ENCODE measurements at regions not wholly inside any gene's neighbourhood (a gene's known extent, or its start where the extent isn't known, plus 50 kb on each side); places are given as distances from the start of the nearest gene placed in this dataset.

DNA sequence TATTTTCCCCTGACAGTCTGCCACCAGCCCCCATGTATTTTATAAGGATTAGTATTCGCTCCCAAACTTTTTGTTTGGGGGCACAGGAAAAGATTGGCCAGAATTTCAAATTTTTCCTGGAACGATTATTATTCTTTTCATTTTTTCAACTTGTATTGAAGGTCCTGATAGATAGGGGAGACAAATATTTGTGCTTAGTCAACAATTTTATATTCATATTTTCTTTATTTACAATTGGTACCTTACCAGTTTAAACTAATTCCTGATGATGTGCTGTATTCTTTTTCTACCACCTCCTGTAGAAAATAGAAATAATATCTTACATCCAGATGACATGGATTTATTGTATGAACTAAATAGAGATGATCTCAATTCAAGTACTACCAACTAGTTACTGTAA, 60.7 kb upstream of the TSLP start:
- no peak overlapping the region for H3K27ac ChIP-seq (ENCODE audit: low read depth, low read length, poor library complexity, severe bottlenecking)
- H3K9me2 ChIP-seq (ENCODE audit: low read depth, low read length): no peaks in the 10 kb centered on the region
- no peaks in the 10 kb centered on the region for H3K27me3 ChIP-seq (ENCODE audit: insufficient read depth, low read length)
- no peaks in the 10 kb centered on the region for H3K36me3 ChIP-seq (ENCODE audit: insufficient read depth, low read length)
- H3K9ac ChIP-seq (ENCODE audit: low read length): no peak overlapping the region
- no peaks in the 10 kb centered on the region for H3K9me3 ChIP-seq (ENCODE audit: low read length)
- H4K20me1 ChIP-seq (ENCODE audit: insufficient read depth, low read length): no peaks in the 10 kb centered on the region
- no peak overlapping the region for H3K4me3 ChIP-seq (ENCODE audit: low read depth, low read length, poor library complexity, severe bottlenecking)
- H2AFZ ChIP-seq (ENCODE audit: low read length): no peak overlapping the region
- H3K4me2 ChIP-seq (ENCODE audit: low read length): no peak overlapping the region
- no peaks in the 10 kb centered on the region for H3K4me1 ChIP-seq (ENCODE audit: insufficient read depth, low read length, severe bottlenecking)
- no peaks in the 10 kb centered on the region for H3F3A ChIP-seq (ENCODE audit: insufficient read depth, low read length)
- TF ChIP-seq, protein P1, sequence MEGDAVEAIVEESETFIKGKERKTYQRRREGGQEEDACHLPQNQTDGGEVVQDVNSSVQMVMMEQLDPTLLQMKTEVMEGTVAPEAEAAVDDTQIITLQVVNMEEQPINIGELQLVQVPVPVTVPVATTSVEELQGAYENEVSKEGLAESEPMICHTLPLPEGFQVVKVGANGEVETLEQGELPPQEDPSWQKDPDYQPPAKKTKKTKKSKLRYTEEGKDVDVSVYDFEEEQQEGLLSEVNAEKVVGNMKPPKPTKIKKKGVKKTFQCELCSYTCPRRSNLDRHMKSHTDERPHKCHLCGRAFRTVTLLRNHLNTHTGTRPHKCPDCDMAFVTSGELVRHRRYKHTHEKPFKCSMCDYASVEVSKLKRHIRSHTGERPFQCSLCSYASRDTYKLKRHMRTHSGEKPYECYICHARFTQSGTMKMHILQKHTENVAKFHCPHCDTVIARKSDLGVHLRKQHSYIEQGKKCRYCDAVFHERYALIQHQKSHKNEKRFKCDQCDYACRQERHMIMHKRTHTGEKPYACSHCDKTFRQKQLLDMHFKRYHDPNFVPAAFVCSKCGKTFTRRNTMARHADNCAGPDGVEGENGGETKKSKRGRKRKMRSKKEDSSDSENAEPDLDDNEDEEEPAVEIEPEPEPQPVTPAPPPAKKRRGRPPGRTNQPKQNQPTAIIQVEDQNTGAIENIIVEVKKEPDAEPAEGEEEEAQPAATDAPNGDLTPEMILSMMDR (IDR thresholded peaks at IDR 0.05; ENCODE audit: low read length): no peak
- TF ChIP-seq EZH2 (IDR thresholded peaks at IDR 0.05; ENCODE audit: borderline replicate concordance, low read length): no peak
- H3K79me2 ChIP-seq (ENCODE audit: insufficient read depth, low read length): no peaks in the 10 kb centered on the region

DNA sequence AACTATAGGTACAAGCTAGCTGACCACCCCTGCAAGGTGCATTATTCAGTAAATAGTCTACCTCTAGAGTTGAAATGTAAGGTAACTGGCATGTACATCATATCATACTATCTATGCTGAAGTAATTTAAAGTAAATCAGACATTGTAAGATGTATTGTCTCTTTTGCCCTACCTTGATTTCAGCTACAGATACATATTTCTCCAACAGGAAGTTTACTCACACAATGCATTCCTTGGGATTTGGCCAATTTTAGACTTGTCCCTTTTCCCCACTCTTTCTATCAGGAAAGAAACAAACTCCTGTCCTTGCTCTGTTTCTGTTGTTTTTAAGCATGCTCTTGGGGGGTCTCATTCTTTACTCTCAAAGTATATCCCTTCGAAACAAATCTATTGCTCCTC, 58.5 kb upstream of the TSLP start:
- Histone ChIP-seq H3K9me3 (ENCODE audit: low read length) (no peaks in the 10 kb centered on the region), H2AFZ (ENCODE audit: low read length) (no peak overlapping the region), H4K20me1 (ENCODE audit: insufficient read depth, low read length) (no peaks in the 10 kb centered on the region), H3K9me2 (ENCODE audit: low read depth, low read length) (no peaks in the 10 kb centered on the region), H3K4me3 (ENCODE audit: low read depth, low read length, poor library complexity, severe bottlenecking) (no peak overlapping the region), H3K4me1 (ENCODE audit: insufficient read depth, low read length, severe bottlenecking) (no peaks in the 10 kb centered on the region), H3K27ac (ENCODE audit: low read depth, low read length, poor library complexity, severe bottlenecking) (no peak overlapping the region), H3K36me3 (ENCODE audit: insufficient read depth, low read length) (no peaks in the 10 kb centered on the region), H3K4me2 (ENCODE audit: low read length) (no peak overlapping the region), H3K79me2 (ENCODE audit: insufficient read depth, low read length) (no peaks in the 10 kb centered on the region), H3K27me3 (ENCODE audit: insufficient read depth, low read length) (no peaks in the 10 kb centered on the region), H3F3A (ENCODE audit: insufficient read depth, low read length) (no peaks in the 10 kb centered on the region), H3K9ac (ENCODE audit: low read length) (no peak overlapping the region)
- TF ChIP-seq, protein P1 (IDR thresholded peaks at IDR 0.05; ENCODE audit: low read length): no peak
- no peak for TF ChIP-seq EZH2 (IDR thresholded peaks at IDR 0.05; ENCODE audit: borderline replicate concordance, low read length)

DNA sequence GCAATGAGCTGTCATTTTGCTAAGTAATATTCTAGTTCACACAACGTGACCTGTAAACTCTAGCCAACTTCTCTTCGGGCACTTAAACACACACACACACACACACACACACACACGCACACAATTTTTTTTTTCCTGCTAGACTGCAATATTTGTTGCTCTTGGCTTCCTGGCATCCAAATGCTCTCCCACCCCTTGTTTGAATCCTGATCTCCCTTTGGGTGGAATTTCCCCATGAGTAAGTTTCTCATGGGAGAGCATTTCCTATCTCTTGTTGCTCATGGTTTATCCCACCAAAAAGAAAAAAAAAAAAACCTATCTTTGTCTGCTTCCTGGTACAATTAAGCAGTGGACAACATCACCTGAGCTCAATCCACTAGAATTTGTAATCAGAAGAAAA, 54.7 kb upstream of the TSLP start:
- H3K4me2 ChIP-seq (ENCODE audit: low read length): no peak overlapping the region
- H3K79me2 ChIP-seq (ENCODE audit: insufficient read depth, low read length): no peaks in the 10 kb centered on the region
- H3K27ac ChIP-seq (ENCODE audit: low read depth, low read length, poor library complexity, severe bottlenecking): no peak overlapping the region
- H3K36me3 ChIP-seq (ENCODE audit: insufficient read depth, low read length): no peaks in the 10 kb centered on the region
- no peak overlapping the region for H2AFZ ChIP-seq (ENCODE audit: low read length)
- H3K9ac ChIP-seq (ENCODE audit: low read length): no peak overlapping the region
- H4K20me1 ChIP-seq (ENCODE audit: insufficient read depth, low read length): no peaks in the 10 kb centered on the region
- no peak for TF ChIP-seq EZH2 (IDR thresholded peaks at IDR 0.05; ENCODE audit: borderline replicate concordance, low read length)
- TF ChIP-seq, protein P1 (IDR thresholded peaks at IDR 0.05; ENCODE audit: low read length): no peak
- no peaks in the 10 kb centered on the region for H3K27me3 ChIP-seq (ENCODE audit: insufficient read depth, low read length)
- H3K4me1 ChIP-seq (ENCODE audit: insufficient read depth, low read length, severe bottlenecking): no peaks in the 10 kb centered on the region
- H3K9me2 ChIP-seq (ENCODE audit: low read depth, low read length): no peaks in the 10 kb centered on the region
- no peaks in the 10 kb centered on the region for H3K9me3 ChIP-seq (ENCODE audit: low read length)
- no peak overlapping the region for H3K4me3 ChIP-seq (ENCODE audit: low read depth, low read length, poor library complexity, severe bottlenecking)
- no peaks in the 10 kb centered on the region for H3F3A ChIP-seq (ENCODE audit: insufficient read depth, low read length)
